ENCODE measurements at regions not wholly inside any gene's neighbourhood (a gene's known extent, or its start where the extent isn't known, plus 50 kb on each side); places are given as distances from the start of the nearest gene placed in this dataset.

GRCh38 chr1:112272101-112272772 lies 123.8 kb upstream of the CTTNBP2NL start:
- in situ Hi-C loops (cut with MboI; ENCODE audit: low sequenced_read_pairs), result no loop called here

More at GRCh38 chr1:112272101-112272772, 123.8 kb upstream of the CTTNBP2NL start:
- WGBS, 2 experiments (ENCODE audit: extremely low coverage in 2 of 2, insufficient read length in 1 of 2), result 20% methylated on average over 1 of the region's 6 CpGs; no CpG with 5 or more reads in 1 of the 2 experiments
- no peak overlapping the region for H2AK9ac ChIP-seq (replicated peaks; ENCODE audit: low read depth, low read length, poor library complexity)
- CTCF ChIA-PET, result no interaction called here
- no peak overlapping the region for H4K5ac ChIP-seq (ENCODE audit: low read depth, low read length)
- H3K36me3 ChIP-seq (ENCODE audit: control insufficient read depth, insufficient read depth, low read length), result no peaks in the 10 kb centered on the region
- TF ChIP-seq MAZ (IDR thresholded peaks at IDR 0.05; ENCODE audit: borderline replicate concordance, low read depth, low read length) (no peak), USF2 (IDR thresholded peaks at IDR 0.05; ENCODE audit: low read depth, low read length) (no peak), RCOR1 (IDR thresholded peaks at IDR 0.05; ENCODE audit: insufficient replicate concordance, low read length) (no peak)
- no peak overlapping the region for H2BK15ac ChIP-seq (ENCODE audit: low read depth, low read length)
- no peaks in the 10 kb centered on the region for H3K9me1 ChIP-seq (ENCODE audit: insufficient read depth, low read length)
- intact Hi-C loops (cut with micrococcal nuclease) (no loop called here), dilution Hi-C loops (cut with HindIII; ENCODE audit: low sequenced_read_pairs, unreplicated experiment) (no loop called here)
- H3K18ac ChIP-seq (ENCODE audit: low read depth, low read length), result no peak overlapping the region
- H3K27me3 ChIP-seq (ENCODE audit: control insufficient read depth, insufficient read depth, low read length), result peaks cover 3% of the 10 kb centered on the region; the same call in 1 of the 2 replicates
- no peak overlapping the region for H2BK20ac ChIP-seq (ENCODE audit: low read depth, low read length)
- no peak overlapping the region for H2AK5ac ChIP-seq (ENCODE audit: low read depth, low read length)
- H3K14ac ChIP-seq (replicated peaks; ENCODE audit: low read depth, low read length), result no peak overlapping the region
- H2AFZ ChIP-seq (replicated peaks; ENCODE audit: low read length, poor library complexity), result no peak overlapping the region
- no peak overlapping the region for H3K9ac ChIP-seq (ENCODE audit: low read depth, low read length)
- H3K23ac ChIP-seq (ENCODE audit: low read depth, low read length), result no peak overlapping the region
- no peak overlapping the region for H4K8ac ChIP-seq (ENCODE audit: low read depth in 2 of 2, low read length in 2 of 2)
- no peaks in the 10 kb centered on the region for H3K4me1 ChIP-seq (ENCODE audit: control insufficient read depth, insufficient read depth, low read length)
- H3K4me2 ChIP-seq (ENCODE audit: low read depth, low read length), result no peak overlapping the region
- no peaks in the 10 kb centered on the region for H3K9me3 ChIP-seq (ENCODE audit: control insufficient read depth, insufficient read depth, low read length)
- DNase-seq (no peak), ATAC-seq (ENCODE audit: low read depth) (no peak)
- H2BK5ac ChIP-seq (ENCODE audit: low read depth, low read length, poor library complexity, severe bottlenecking), result no peak overlapping the region
- no peaks in the 10 kb centered on the region for H4K20me1 ChIP-seq (ENCODE audit: insufficient read depth, low read length)
- H3K79me1 ChIP-seq (ENCODE audit: low read depth in 1 of 2, low read length in 2 of 2), result no peaks in the 10 kb centered on the region
- no peak overlapping the region for H4K91ac ChIP-seq (ENCODE audit: insufficient read depth, low read depth, low read length)
- H3K27ac ChIP-seq (ENCODE audit: insufficient read depth, low read length), result no peak overlapping the region
- H3K4ac ChIP-seq (ENCODE audit: low read depth, low read length), result no peak overlapping the region
- no peak overlapping the region for H3K56ac ChIP-seq (ENCODE audit: extremely low read depth, insufficient read depth, low read length)
- no TSS peak for BruUV-seq (replicated peaks)
- no peak overlapping the region for H3K4me3 ChIP-seq (ENCODE audit: insufficient read depth, low read depth, low read length)
- POLR2A ChIA-PET (ENCODE audit: unreplicated experiment), result no interaction called here
- no peak overlapping the region for H2BK120ac ChIP-seq (ENCODE audit: low read depth, low read length)
